Activated CD4-positive, CD25-positive, alpha-beta regulatory T cell treated with anti-CD3 and anti-CD28 coated beads, Interleukin-2, amount 50 U/mL, for 24 hours (primary cell): ENCODE measurements at regions not wholly inside any gene's neighbourhood (a gene's known extent, or its start where the extent isn't known, plus 50 kb on each side); places are given as distances from the start of the nearest gene placed in this dataset.
"Not testable (repeated sequence)": the region's sequence is repeated elsewhere in the genome, so short reads cannot be mapped to it uniquely, and the experiment has no call there.

Experiments used
- ATAC-seq, 2 donors: fragments of 150-1000 bp; cut with Tn5 transposase; one replicate each; pipeline ENCODE4 v1.10.0; 2021; ENCODE audit warnings: mild to moderate bottlenecking in 1 of 2, moderate library complexity in 1 of 2

DNA sequence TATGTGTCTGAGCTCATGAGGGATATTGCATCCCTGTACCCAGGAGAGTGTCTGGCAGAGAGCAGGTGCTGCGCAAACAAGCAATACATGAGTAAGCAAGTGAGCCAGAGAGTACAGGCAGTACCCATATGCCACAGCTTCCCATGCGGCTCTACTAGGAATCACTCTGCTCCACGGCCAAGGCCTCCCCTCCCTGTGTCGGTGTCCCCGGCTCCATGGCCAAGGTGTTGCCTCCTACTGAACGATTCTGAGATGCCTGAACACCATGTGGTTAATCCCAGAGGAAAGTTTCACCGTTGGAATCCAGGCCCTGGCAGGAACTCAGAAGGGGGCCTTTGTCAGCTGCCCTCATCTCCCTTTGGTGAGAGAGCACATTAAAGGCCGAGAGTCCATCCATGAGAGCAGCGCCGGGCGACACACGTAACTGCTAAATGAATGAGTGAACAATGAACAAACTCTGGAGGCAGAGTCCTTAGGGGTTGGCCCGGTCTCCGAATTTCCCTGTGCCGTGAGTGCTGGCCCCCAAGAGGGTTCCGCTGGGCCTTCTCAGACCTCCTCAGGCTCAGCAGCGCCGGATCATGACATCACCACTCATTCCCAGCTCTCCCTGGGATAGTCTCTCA, 136.0 kb upstream of the FAM20C start:
- ATAC-seq = no peak

DNA sequence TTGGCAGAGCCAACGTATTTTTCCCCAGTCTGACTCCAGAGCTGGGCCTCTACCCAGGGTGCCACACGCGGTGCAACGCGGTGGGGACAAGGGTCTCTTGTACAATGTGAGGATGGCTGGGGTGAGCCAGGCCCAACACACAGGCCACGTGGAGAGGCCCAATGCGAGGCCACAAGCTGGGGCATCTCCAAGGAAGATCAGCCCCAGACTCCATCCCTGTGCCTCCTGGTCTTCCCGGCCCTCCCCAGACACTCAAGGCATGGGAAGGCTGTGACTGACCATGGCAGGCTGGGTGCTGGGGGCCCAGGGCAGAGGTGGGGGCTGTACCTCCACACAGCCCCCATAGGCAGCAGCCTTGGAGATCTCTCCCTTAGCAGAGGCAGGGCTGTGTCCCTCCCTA, 135.3 kb upstream of the FAM20C start:
- no peak for ATAC-seq

DNA sequence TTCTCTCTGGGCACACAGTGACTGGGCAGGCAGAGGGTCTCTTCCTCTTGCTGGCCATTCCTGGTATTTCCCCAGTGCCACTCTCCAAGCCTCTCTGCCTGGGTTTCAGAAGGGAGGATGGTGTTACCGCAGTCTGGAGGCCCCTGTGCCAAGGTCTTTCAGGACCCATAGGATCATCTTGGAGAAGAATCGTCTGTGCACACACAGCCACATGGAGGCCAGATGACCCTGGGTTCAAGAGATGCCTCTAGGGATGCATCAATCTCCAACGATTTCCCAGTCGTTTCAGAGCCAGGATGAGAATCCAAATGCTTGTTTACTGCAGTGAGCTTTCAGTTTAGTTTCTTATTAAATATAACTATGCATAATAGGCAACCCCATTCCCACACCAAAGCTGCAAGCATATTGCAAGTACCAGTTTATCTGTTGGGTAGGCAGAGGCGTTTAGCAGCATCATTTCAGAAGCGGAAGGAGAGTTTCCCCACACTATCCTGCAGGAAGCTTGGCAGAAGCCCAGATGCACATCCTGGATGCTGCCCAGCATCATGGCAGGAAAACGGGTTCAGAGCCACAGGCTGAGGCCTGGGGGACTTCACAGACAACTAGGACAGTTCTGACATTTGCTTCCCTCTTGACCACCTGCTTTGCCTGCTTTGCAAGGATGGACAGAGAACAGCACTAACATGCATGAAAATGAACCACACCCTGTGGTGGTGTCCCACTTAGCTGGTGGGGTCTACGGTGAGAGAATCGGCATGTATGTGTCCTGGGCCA, 134.7 kb upstream of the FAM20C start:
- no peak for ATAC-seq

DNA sequence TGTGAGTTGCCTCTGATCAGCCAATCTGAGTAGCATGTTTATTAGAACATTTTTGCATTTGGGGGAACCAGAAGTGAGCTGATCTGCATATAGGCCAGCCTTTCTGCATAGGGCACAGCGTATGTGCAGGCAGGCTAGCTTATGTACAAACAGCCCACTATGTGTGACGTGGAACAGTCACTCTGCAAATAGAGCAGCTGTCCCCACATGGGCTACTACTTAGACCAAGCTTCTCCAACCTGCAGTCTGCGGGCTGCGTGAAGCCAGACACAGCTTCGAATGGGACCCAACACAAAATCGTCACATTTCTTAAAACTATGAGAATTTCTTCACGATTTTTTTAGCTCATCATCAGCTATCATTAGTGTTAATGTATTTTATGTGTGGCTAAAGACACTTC, 134.1 kb upstream of the FAM20C start:
- no peak for ATAC-seq

DNA sequence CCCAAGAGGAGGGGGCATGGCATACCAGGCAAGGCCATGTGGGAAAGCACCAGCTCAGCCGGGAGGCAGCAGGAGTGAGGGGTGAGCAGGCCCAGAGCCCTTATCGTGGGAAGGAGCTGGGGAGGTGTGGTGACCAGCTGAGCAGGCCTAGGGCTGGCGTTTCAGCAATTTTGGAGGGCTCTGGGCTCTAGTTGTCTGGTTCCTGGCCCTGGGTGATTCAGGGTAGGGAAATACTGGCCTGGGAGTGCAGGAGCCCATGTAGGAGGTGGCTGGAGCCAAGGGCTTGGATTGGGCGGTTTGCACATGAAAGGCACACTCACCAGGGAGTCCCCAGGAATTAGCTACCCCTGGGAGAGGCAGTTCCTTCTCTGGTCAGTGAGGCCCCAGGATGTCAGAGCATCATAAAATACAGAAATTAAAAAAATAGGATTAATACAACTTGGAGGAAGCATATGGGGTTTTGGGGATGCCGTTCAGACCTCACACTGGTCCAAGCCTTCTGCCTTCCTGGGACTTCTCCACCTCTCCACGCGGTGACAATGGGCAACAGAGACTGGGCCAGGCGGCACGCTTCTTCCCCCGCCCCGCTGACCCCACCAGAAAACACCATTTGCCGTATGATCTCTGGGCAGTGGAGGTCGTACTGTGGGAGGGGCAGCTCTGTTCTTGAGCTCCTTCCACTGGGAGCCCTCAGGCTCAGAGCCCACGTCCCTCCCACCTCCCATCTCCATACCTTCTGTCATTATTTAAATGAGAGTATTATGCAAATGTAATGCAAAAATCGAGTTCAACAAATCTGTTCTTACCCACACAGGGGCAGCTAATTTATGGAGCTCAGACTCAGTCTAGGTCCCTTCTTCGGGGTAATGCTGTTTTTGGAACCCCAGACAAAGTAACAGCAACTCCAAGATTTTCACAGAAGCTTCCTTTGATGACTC, 133.0 kb upstream of the FAM20C start:
- ATAC-seq = no peak

DNA sequence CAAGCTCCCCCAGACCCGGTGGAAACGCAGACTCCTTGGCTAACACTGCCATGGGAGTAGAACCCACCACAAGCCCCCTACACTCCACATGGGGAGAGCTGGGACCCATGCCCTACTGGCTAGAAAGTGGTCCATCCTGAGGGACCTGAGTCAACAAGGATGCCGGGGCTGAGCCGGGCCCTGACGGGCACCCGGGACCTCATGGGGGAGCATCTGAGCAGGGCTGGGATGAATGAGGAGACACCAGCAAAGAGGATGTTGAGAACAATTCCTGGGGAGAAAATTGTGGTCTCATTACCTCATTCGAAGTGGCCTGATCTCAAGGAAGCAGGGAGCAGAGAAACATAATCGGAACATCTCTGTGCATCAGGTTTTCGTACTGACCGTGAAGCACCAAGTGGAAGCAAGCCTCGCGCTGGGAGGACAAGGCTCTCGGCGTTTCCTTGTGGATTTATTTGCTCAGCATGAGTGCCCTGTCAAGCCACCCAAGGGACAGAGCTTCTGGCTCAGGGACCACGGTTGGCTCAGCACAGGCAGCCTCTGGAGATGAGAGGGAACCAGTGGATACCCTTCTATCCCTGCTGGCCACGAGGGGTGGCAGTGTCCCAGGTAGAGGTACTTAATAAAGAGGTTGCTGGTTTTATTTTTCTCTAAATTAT, 132.2 kb upstream of the FAM20C start:
- no peak for ATAC-seq

DNA sequence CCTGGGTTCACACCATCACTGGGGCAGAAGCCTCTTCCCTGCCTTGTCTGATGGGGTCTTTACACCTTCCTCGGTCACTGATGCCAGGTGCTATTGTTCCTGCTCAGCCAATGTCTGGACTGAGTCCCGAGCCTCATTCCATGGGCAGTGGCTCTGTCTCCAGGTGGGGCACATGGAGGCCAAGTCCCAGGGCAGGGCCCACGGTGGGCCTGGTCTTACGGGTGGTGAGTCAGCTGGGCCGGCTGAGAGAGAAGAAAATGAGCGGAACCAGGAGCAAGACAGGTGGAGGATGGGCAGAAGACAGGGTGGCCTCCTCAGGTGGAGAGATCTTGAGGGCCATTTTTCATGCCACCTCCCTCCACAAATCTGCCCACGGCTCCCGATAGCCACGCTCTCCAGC, 131.7 kb upstream of the FAM20C start:
- ATAC-seq = no peak

DNA sequence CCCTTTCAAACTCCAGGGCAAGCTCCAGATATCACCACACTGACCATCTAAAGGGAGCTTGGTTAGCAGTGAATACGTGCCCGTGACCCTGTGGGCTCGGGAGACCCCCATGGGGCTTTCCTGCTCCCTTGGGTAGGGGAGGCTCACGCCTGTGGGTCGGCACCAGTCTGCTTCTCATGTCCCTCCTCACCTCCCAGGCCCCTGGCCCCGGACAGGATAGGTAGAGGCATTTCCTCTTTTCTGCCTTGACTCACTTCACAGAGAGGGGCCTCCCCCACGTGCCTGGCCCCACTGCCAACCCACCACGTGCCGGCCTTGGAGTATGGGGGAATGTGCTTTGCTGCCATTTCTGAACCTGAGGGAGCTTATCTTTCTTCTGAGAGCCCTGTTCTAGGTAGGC, 131.3 kb upstream of the FAM20C start:
- ATAC-seq = no peak

DNA sequence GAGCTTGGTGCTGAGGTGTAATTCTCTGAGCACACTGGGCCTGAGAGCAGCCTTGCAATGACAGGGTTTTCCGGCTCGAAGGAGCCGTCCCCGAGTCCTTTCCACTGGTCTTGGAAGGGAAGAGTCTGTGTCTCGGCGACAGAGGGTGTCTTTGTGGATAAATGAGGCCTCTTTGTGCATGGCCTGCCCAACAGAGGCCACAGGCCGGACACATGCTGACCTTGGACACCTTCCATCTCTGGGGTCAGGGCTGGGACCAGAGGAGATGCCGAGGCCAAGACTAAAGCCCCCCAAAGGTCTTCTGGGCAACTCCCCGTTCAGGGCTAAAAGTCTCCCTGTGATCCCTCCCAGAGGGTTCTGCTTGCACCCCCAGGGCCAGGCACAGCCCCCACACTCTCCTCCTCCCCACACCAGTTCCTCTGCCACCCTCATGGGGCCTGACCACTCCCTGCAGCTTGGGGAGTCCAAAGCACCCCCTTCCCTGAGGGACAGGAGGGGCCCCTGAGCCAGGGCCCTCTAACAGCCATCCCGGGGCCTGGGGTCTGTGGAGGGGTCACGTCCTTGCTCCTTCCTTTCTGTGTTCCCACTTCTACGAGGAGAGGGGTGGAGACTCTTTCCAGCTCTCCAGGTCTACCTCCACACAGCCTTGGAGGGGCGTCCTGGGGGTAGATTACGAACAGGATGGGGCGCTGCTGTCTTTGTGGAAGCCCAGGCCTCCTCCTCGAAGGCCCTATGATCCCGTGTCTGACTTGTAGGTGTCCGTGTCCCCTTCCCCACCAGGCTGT, 130.6 kb upstream of the FAM20C start:
- no peak for ATAC-seq

DNA sequence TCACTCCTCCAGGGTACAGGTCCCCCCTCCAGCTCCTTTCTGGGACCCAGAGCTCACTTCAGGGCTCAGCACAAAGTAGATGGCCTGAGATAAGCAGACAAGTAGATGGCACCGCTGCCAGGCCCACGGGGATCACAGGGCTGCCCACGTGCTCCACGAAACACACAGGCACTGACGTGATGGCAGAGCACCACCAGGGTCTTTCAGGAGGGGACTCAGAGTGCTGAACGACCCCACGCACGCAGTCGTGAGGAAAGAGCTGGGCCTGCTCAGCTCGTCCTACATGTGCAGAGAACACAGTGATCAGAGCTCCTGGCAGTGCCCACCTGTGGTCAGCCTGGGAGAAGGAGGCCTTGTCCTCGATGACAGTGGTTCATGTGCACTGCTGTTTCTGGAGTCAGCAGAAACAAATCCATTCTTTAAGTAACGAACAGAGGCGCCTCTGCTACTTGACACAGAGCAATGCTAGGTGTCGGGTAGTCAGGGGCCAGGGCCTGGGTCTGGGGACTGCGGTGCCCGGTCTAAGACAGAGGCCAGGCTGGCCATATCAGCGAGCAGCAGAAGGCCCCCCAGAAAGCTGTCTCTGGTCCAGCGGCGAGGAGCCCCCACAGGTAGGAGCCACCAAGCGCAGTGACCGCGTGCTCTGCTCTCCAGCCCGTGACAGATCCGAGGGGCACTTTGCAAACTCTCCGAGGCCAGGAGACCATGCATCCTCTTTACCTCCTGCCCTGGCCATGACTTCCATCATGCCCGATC, 129.8 kb upstream of the FAM20C start:
- no peak for ATAC-seq

DNA sequence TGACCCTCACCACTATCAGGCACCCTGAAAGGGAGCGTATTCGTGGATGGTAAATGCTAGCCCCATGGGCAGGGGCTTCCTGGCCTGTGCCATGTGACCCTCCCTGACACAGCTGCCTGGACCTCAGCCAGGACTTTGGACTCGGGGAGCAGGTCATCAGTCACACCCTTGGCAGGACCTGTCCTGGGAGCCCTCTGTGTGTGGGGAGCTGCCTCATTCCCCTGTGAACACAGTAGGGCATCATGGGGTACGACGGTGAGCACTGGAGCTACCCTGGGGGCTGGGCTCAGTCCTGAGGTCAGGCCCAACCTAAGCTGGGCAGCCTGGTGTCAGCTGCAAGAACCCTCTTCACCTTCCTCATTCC, 129.3 kb upstream of the FAM20C start:
- ATAC-seq = no peak

DNA sequence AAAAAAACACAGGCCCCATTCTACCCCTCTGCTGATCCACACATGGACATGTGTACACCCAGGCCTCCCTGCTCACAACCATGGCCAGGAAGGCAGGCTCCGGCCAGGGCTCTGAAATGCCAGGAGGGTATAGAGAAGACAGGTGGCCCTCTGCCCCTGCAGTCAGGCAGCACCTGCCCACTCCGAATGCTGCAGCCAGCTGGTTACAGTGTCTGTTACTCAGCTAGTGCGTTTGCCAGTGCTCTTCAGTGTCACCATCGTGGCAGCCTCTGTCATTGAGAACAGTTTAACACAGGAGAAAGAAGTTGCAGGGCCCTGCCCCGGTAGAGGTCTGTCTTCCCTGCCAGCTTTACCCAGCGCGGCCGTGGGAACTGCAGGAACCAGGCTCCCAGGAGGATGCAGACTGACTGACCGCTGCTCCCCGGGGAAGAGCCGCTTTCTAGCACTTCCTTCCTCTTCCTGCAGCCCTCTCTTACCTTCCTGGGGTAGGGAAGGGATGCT, 128.8 kb upstream of the FAM20C start:
- no peak for ATAC-seq

DNA sequence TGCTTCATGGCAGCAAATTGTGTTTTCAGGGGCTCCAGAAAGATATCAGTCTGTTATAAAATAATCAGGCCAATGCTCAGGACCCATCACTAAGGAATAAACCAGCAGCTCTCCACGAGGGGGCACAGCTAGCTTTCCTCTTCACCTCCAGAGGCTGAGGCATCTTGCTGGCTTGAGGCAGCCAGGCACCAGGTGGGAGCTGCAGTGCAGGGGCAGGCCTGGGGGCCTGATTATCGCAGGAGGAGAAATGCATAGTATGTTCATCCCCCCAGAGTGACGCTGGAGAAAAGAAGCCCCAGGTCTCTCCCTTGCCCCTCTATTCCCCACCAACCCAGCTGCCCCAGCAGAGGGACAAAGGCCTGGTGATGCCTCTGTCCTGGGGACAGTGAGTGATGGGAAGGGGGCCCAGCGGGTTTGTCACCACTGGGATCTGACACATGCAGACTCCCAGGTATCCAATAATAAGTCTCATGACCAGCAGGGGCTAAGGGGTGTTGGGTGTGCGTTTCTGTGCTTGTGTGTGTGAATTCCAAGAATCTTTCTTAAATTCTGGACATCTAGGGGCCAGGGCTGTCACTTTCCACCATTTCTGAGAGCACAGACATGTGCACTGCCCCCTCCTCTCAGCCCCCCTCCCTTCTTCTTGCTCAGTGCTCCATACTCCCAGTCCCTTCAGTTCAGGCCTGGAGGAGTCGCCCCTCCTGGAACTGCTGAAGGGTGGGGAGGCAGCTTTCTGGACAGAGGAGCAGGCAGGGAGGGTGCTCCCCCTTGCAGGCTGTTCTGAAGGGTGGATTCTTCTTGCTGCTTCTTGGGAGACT, 128.1 kb upstream of the FAM20C start:
- ATAC-seq = no peak

DNA sequence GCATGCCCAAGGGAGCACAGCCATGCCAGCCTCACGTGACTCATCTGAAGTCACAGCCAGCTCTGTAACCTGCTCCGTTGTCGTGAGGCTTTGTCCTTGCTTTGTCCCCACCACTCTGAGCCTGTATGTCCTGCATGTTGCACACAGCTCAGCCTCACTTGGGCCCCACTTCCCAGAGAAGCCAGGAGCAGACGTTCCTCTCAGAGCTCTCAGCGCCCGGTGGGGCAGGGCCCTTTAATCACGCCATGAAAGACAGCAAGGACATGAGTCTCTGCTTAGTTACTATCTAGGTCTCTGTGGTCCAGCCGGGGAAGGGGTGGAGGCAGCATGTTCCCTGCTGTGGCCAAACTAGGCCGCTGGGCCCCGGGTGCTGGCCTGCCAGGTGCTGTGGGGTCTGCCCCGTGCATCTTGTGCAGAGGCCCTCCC, 127.4 kb upstream of the FAM20C start:
- ATAC-seq = no peak

DNA sequence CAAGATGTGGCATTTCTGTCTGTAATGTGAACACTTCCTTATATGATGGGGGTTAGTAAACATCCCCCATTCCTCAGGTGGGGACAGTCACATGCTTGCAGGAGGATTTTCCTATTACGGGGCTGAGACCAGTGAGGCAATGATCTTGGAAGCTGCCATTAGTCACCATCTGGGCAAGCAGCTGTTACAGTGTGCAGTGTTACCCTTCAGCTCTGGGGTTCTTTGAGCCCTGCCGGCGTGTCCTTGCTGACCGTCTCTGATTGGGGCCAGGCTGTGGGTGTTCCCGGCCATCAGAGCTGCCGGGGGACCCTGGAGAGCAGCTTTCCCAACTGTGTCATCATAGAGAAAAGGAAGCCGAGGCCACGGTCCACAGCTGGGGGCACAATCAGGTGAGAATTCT, 126.8 kb upstream of the FAM20C start:
- ATAC-seq = no peak

DNA sequence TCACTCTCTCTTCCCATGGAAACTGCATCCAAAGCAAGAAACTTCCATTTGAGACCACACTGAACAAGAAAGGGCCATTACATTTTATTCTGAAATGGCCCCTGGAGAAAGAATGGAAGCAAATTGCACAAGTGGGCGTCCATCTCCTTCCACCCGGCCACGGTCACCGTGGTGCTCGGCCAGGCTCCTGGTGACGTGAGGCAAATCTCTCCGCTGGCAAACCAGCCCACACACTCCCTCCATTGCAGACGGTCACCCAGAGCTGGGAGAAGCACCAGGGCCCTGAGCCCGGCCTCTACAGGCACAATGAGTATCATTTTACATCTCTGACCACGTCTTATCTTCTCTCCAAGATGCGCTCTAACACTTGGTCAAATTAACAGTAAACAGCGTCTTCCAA, 126.1 kb upstream of the FAM20C start:
- ATAC-seq = no peak

DNA sequence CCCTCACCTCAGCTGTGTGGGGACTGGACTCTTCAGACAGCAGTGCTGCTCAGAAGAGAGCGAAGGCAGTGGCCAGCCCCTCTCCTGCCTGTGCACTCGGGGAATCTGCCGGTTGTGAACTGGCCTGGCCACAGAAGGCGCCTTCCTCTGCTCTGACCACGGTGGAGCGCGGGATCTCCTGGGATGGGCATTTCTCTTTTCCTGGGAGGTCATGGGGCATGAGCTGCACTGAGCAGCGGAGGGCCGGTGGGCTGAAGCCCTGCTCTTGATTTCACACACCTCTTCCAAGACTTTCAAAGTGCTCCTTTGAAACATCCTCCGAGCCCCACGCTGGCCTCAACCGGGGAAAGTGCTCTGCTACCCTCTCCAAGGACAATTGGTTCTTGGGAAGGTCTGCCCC, 125.6 kb upstream of the FAM20C start:
- ATAC-seq = no peak

DNA sequence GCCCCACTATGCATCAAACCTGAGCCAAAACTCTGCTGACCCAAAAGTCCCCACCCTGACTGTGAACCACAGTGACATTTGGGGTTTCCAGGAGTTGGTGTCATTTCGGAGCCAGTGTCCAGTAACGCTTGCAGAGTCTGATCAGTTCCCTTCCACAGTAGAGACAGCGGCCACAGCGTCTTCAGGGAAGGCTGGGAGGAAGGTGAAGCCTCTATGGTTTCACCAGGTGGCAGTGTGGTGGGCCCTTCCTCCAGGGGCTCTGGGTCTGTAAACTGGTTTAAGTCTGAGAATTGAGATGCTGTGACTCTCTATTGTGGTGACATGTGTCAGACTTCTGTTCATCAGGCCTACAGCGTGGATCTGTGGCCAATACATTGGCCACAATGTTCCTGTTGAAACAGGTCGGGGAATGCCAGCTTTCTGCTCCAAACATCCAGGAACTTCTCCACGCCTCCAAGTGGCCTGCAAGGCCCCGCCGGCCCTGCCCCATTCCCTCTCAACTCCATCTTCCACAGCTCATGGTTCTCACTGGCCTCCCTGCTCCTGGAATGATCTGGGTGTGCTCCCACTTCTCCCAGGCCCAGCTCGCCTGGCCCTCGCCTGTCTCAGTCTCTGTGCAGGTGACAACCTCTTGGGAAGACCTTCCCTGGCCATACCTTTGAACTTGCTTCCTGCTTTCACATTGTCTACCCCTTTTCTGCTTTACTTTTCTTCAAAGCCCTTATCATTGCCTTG, 124.5 kb upstream of the FAM20C start:
- no peak for ATAC-seq

DNA sequence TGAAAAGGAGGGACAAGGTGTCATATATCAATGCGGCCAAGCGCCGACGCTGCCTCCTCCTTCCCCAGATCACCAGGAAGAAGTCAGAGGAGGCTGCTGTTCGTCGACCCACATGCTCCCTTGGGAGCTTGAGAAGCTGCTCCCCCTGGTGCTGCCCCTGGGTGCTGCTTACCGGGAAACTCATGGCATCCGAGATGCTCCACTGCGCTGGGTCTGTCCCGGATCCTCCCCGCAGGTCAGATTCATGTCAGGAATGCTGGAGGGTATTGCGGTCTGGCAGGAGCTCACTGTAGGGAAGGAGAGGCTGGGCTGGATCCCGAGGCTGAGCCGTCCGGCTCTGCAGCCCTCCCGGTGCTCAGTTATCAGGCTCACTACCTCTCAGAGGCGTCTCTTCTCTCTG, 123.7 kb upstream of the FAM20C start:
- no peak for ATAC-seq

DNA sequence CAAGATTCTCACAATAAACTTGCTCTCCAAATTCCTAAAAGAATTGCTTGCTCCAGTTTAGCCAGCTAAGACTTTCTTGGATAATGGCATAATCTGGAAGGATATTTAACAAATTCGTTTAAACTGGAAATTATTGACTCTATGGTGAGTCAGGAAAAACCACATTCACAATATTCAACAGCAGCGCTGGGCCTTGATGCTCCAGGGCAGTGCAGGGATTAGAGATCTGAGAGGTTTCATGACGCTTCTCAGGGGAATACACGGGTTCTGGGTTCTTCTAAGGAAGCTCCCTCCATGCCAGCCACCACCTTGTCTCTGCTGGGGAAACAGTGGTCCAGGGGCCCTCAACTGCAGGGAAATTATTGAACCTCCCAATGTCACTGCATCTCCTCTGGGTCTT, 123.3 kb upstream of the FAM20C start:
- not testable (repeated sequence) for ATAC-seq
